ENCODE measurements at regions not wholly inside any gene's neighbourhood (a gene's known extent, or its start where the extent isn't known, plus 50 kb on each side); places are given as distances from the start of the nearest gene placed in this dataset.

DNA sequence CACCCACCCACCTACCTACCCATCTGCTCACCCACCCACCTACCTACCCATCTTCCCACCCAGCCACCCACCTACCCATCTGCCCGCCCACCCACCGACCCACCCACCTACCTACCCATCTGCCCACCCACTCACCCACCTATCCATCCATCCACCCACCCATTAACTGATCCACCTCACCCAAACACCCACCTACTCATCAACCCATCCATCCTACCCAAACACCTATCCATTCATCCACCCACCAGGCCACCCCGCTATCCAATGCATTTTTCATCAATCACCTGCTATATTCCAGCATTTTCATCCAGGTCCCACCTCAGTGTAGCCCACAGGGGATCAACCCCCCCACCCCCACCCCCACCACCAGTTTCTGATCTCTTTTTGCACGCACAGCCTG, 121.8 kb downstream of the GLI2 start:
- TF ChIP-seq CTCF (conservative IDR thresholded peaks at IDR 0.05; ENCODE audit: low read depth, low read length) (no peak), EZH2phosphoT487 (IDR thresholded peaks at IDR 0.05; ENCODE audit: borderline replicate concordance, low read length) (no peak), EZH2 (IDR thresholded peaks at IDR 0.05; ENCODE audit: low read length, unreplicated experiment) (no peak)

Measured in PC-3 (cell line).